ENCODE measurements at regions not wholly inside any gene's neighbourhood (a gene's known extent, or its start where the extent isn't known, plus 50 kb on each side); places are given as distances from the start of the nearest gene placed in this dataset.

- H3K27ac ChIP-seq (ENCODE audit: low read depth in 2 of 2, low read length in 1 of 2): no peak overlapping the region
- H3K4me3 ChIP-seq (ENCODE audit: low read depth in 1 of 2, low read length in 2 of 2): no peak overlapping the region
- WGBS, 2 donors: 57 to 97% methylated on average over 2 of the region's 2 CpGs
- no peaks in the 10 kb centered on the region for H3K27me3 ChIP-seq (ENCODE audit: control insufficient read depth in 1 of 2, insufficient read depth in 2 of 2, low read length in 2 of 2)
- no peaks in the 10 kb centered on the region for H3K36me3 ChIP-seq (ENCODE audit: control insufficient read depth in 2 of 2, insufficient read depth in 2 of 2, low read length in 1 of 2)
- H3K4me1 ChIP-seq (ENCODE audit: control insufficient read depth in 2 of 2, insufficient read depth in 2 of 2, low read length in 1 of 2): no peaks in the 10 kb centered on the region
- H3K9me3 ChIP-seq (ENCODE audit: control insufficient read depth in 2 of 2, insufficient read depth in 1 of 2, low read depth in 1 of 2, low read length in 1 of 2): no peaks in the 10 kb centered on the region
Measured at GRCh38 chr5:143674469-143674786, 137.5 kb upstream of the HMHB1 start.

GRCh38 chr5:143673676-143674468 lies 138.1 kb upstream of the HMHB1 start:
- H3K4me3 ChIP-seq (ENCODE audit: low read depth in 1 of 2, low read length in 2 of 2): no peak overlapping the region
- no peaks in the 10 kb centered on the region for H3K27me3 ChIP-seq (ENCODE audit: control insufficient read depth in 1 of 2, insufficient read depth in 2 of 2, low read length in 2 of 2)
- H3K27ac ChIP-seq (ENCODE audit: low read depth in 2 of 2, low read length in 1 of 2): no peak overlapping the region
- H3K9me3 ChIP-seq (ENCODE audit: control insufficient read depth in 2 of 2, insufficient read depth in 1 of 2, low read depth in 1 of 2, low read length in 1 of 2): no peaks in the 10 kb centered on the region
- H3K4me1 ChIP-seq (ENCODE audit: control insufficient read depth in 2 of 2, insufficient read depth in 2 of 2, low read length in 1 of 2): no peaks in the 10 kb centered on the region
- WGBS, 2 donors: 48 to 67% methylated on average over 3 of the region's 3 CpGs
- H3K36me3 ChIP-seq (ENCODE audit: control insufficient read depth in 2 of 2, insufficient read depth in 2 of 2, low read length in 1 of 2): no peaks in the 10 kb centered on the region

GRCh38 chr5:143672806-143673205 lies 139.2 kb upstream of the HMHB1 start:
- H3K9me3 ChIP-seq (ENCODE audit: control insufficient read depth in 2 of 2, insufficient read depth in 1 of 2, low read depth in 1 of 2, low read length in 1 of 2): no peaks in the 10 kb centered on the region
- H3K27ac ChIP-seq (ENCODE audit: low read depth in 2 of 2, low read length in 1 of 2): no peak overlapping the region
- H3K36me3 ChIP-seq (ENCODE audit: control insufficient read depth in 2 of 2, insufficient read depth in 2 of 2, low read length in 1 of 2): no peaks in the 10 kb centered on the region
- no peak overlapping the region for H3K4me3 ChIP-seq (ENCODE audit: low read depth in 1 of 2, low read length in 2 of 2)
- no peaks in the 10 kb centered on the region for H3K4me1 ChIP-seq (ENCODE audit: control insufficient read depth in 2 of 2, insufficient read depth in 2 of 2, low read length in 1 of 2)
- H3K27me3 ChIP-seq (ENCODE audit: control insufficient read depth in 1 of 2, insufficient read depth in 2 of 2, low read length in 2 of 2): no peaks in the 10 kb centered on the region

GRCh38 chr5:143671674-143672569 lies 140.0 kb upstream of the HMHB1 start:
- Histone ChIP-seq H3K27me3 (ENCODE audit: control insufficient read depth in 1 of 2, insufficient read depth in 2 of 2, low read length in 2 of 2) (no peaks in the 10 kb centered on the region), H3K4me3 (ENCODE audit: low read depth in 1 of 2, low read length in 2 of 2) (no peak overlapping the region), H3K4me1 (ENCODE audit: control insufficient read depth in 2 of 2, insufficient read depth in 2 of 2, low read length in 1 of 2) (no peaks in the 10 kb centered on the region), H3K9me3 (ENCODE audit: control insufficient read depth in 2 of 2, insufficient read depth in 1 of 2, low read depth in 1 of 2, low read length in 1 of 2) (no peaks in the 10 kb centered on the region), H3K36me3 (ENCODE audit: control insufficient read depth in 2 of 2, insufficient read depth in 2 of 2, low read length in 1 of 2) (no peaks in the 10 kb centered on the region), H3K27ac (ENCODE audit: low read depth in 2 of 2, low read length in 1 of 2) (no peak overlapping the region)
- WGBS, 2 donors: 86 to 89% methylated on average over 5 of the region's 5 CpGs

DNA sequence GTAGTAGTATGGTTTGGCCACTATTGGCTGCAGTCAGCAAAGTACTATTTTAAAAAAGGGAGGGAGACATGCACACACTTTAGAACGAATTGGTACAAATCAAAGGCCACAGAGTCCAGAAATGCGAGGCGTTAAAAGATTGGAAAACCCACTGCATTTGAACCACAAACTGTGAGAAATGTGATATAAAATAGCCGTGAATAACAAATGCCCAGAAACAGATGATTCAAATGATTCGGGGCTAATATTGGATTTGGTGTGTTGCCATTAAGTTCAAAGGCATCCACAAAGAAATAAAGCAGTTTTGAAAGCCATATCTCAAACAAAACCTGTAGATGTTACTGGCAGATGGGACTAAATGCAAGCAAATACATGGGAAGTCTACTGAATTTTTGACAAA lies 140.9 kb upstream of the HMHB1 start:
- H3K27ac ChIP-seq (ENCODE audit: low read depth in 2 of 2, low read length in 1 of 2): no peak overlapping the region
- WGBS, 2 donors: 86 to 91% methylated on average over 5 of the region's 5 CpGs
- H3K9me3 ChIP-seq (ENCODE audit: control insufficient read depth in 2 of 2, insufficient read depth in 1 of 2, low read depth in 1 of 2, low read length in 1 of 2): no peaks in the 10 kb centered on the region
- H3K4me3 ChIP-seq (ENCODE audit: low read depth in 1 of 2, low read length in 2 of 2): no peak overlapping the region
- no peaks in the 10 kb centered on the region for H3K36me3 ChIP-seq (ENCODE audit: control insufficient read depth in 2 of 2, insufficient read depth in 2 of 2, low read length in 1 of 2)
- H3K27me3 ChIP-seq (ENCODE audit: control insufficient read depth in 1 of 2, insufficient read depth in 2 of 2, low read length in 2 of 2): peaks cover 0 to 2% of the 10 kb centered on the region in 2 donors
- no peaks in the 10 kb centered on the region for H3K4me1 ChIP-seq (ENCODE audit: control insufficient read depth in 2 of 2, insufficient read depth in 2 of 2, low read length in 1 of 2)

GRCh38 chr5:143665866-143666265 lies 146.1 kb upstream of the HMHB1 start:
- no peak overlapping the region for H3K4me3 ChIP-seq (ENCODE audit: low read depth in 1 of 2, low read length in 2 of 2)
- H3K4me1 ChIP-seq (ENCODE audit: control insufficient read depth in 2 of 2, insufficient read depth in 2 of 2, low read length in 1 of 2): no peaks in the 10 kb centered on the region
- no peaks in the 10 kb centered on the region for H3K36me3 ChIP-seq (ENCODE audit: control insufficient read depth in 2 of 2, insufficient read depth in 2 of 2, low read length in 1 of 2)
- peaks cover 0 to 3% of the 10 kb centered on the region in 2 donors for H3K27me3 ChIP-seq (ENCODE audit: control insufficient read depth in 1 of 2, insufficient read depth in 2 of 2, low read length in 2 of 2)
- H3K9me3 ChIP-seq (ENCODE audit: control insufficient read depth in 2 of 2, insufficient read depth in 1 of 2, low read depth in 1 of 2, low read length in 1 of 2): no peaks in the 10 kb centered on the region
- WGBS, 2 donors: 72 to 79% methylated on average over 4 of the region's 4 CpGs
- no peak overlapping the region for H3K27ac ChIP-seq (ENCODE audit: low read depth in 2 of 2, low read length in 1 of 2)

- no peak overlapping the region for H3K27ac ChIP-seq (ENCODE audit: low read depth in 2 of 2, low read length in 1 of 2)
- H3K4me1 ChIP-seq (ENCODE audit: control insufficient read depth in 2 of 2, insufficient read depth in 2 of 2, low read length in 1 of 2): no peaks in the 10 kb centered on the region
- 97% methylated on average over 2 of the region's 2 CpGs for WGBS, 2 donors
Measured at GRCh38 chr5:143664623-143665022, 147.3 kb upstream of the HMHB1 start.

GRCh38 chr5:143663872-143664271 lies 148.1 kb upstream of the HMHB1 start:
- H3K36me3 ChIP-seq (ENCODE audit: control insufficient read depth in 2 of 2, insufficient read depth in 2 of 2, low read length in 1 of 2): no peaks in the 10 kb centered on the region
- no peak overlapping the region for H3K4me3 ChIP-seq (ENCODE audit: low read depth in 1 of 2, low read length in 2 of 2)
- WGBS, 2 donors: 89 to 98% methylated on average over 2 of the region's 2 CpGs
- no peak overlapping the region for H3K27ac ChIP-seq (ENCODE audit: low read depth in 2 of 2, low read length in 1 of 2)
- no peaks in the 10 kb centered on the region for H3K4me1 ChIP-seq (ENCODE audit: control insufficient read depth in 2 of 2, insufficient read depth in 2 of 2, low read length in 1 of 2)
- H3K9me3 ChIP-seq (ENCODE audit: control insufficient read depth in 2 of 2, insufficient read depth in 1 of 2, low read depth in 1 of 2, low read length in 1 of 2): no peaks in the 10 kb centered on the region
- H3K27me3 ChIP-seq (ENCODE audit: control insufficient read depth in 1 of 2, insufficient read depth in 2 of 2, low read length in 2 of 2): peaks cover 0 to 3% of the 10 kb centered on the region in 2 donors

More at GRCh38 chr5:143664623-143665022, 147.3 kb upstream of the HMHB1 start:
- Histone ChIP-seq H3K4me3 (ENCODE audit: low read depth in 1 of 2, low read length in 2 of 2) (no peak overlapping the region), H3K36me3 (ENCODE audit: control insufficient read depth in 2 of 2, insufficient read depth in 2 of 2, low read length in 1 of 2) (no peaks in the 10 kb centered on the region), H3K9me3 (ENCODE audit: control insufficient read depth in 2 of 2, insufficient read depth in 1 of 2, low read depth in 1 of 2, low read length in 1 of 2) (no peaks in the 10 kb centered on the region), H3K27me3 (ENCODE audit: control insufficient read depth in 1 of 2, insufficient read depth in 2 of 2, low read length in 2 of 2) (peaks cover 0 to 3% of the 10 kb centered on the region in 2 donors)

- H3K36me3 ChIP-seq (ENCODE audit: control insufficient read depth in 2 of 2, insufficient read depth in 2 of 2, low read length in 1 of 2): no peaks in the 10 kb centered on the region
- no peaks in the 10 kb centered on the region for H3K4me1 ChIP-seq (ENCODE audit: control insufficient read depth in 2 of 2, insufficient read depth in 2 of 2, low read length in 1 of 2)
- peaks cover 0 to 3% of the 10 kb centered on the region in 2 donors for H3K27me3 ChIP-seq (ENCODE audit: control insufficient read depth in 1 of 2, insufficient read depth in 2 of 2, low read length in 2 of 2)
- no peak overlapping the region for H3K4me3 ChIP-seq (ENCODE audit: low read depth in 1 of 2, low read length in 2 of 2)
- 57 to 73% methylated on average over 1 of the region's 1 CpG for WGBS, 2 donors
- H3K9me3 ChIP-seq (ENCODE audit: control insufficient read depth in 2 of 2, insufficient read depth in 1 of 2, low read depth in 1 of 2, low read length in 1 of 2): no peaks in the 10 kb centered on the region
- no peak overlapping the region for H3K27ac ChIP-seq (ENCODE audit: low read depth in 2 of 2, low read length in 1 of 2)
Measured at GRCh38 chr5:143662020-143662419, 149.9 kb upstream of the HMHB1 start.

All from esophagus (tissue), 2 donors.